H1 (cell line): ENCODE measurements at regions not wholly inside any gene's neighbourhood (a gene's known extent, or its start where the extent isn't known, plus 50 kb on each side); places are given as distances from the start of the nearest gene placed in this dataset.

Source experiments
- CTCF ChIA-PET: fragments of 300-600 bp; sonication (Branson Sonifier 250); formaldehyde crosslinking; loops from one replicate; lab custom pipeline; 2021; ENCODE audit not compliant: partially characterized antibody; lab: Charles Lee
- POLR2A ChIA-PET: fragments of 300-600 bp; sonication (Branson Sonifier 250); formaldehyde crosslinking; loops from one replicate; lab custom pipeline; 2021; ENCODE audit warnings: inconsistent platforms; ENCODE audit not compliant: partially characterized antibody; lab: Charles Lee
- DNase-seq, 2 experiments: peaks; one replicate each; pipeline versions ENCODE4 v3.0.0 to v3.0.0-alpha.2; 2010 to 2022; ENCODE audit warnings: low spot score in 2 of 2, low read depth in 1 of 2, mixed read lengths in 1 of 2
- FAIRE-seq: peaks from 2 replicates; lab custom pipeline; 2011; peaks lifted over from hg19 to GRCh38; lab: Jason Lieb, UNC
- H2AFZ ChIP-seq: 2 replicates; pipeline ENCODE4 v1.8.1; 2012; ENCODE audit warnings: low read length, inconsistent platforms
- H2AK5ac ChIP-seq: 2 replicates; pipeline ENCODE4 v1.6.1; 2013; ENCODE audit warnings: low read depth, low read length
- H2BK120ac ChIP-seq: replicated peaks from 2 replicates; pipeline ENCODE3; 2013; ENCODE audit warnings: low read depth, low read length, inconsistent platforms
- H2BK12ac ChIP-seq: 2 replicates; pipeline ENCODE4 v1.6.1; 2013; ENCODE audit warnings: low read depth, low read length
- H2BK15ac ChIP-seq: 2 replicates; pipeline ENCODE4 v1.6.1; 2013; ENCODE audit warnings: low read length
- H2BK20ac ChIP-seq: 2 replicates; pipeline ENCODE4 v1.6.1; 2013; ENCODE audit warnings: low read length
- H2BK5ac ChIP-seq: 2 replicates; pipeline ENCODE4 v1.6.1; 2013; ENCODE audit warnings: low read depth, low read length
- H3K14ac ChIP-seq: 2 replicates; pipeline ENCODE4 v1.6.1; 2013; ENCODE audit warnings: inconsistent platforms; ENCODE audit not compliant: insufficient read length
- H3K18ac ChIP-seq: 2 replicates; pipeline ENCODE4 v1.6.1; 2013; ENCODE audit warnings: low read length; ENCODE audit errors: extremely low read depth
- H3K23ac ChIP-seq: 2 replicates; pipeline ENCODE4 v1.6.1; 2013; ENCODE audit warnings: inconsistent platforms; ENCODE audit not compliant: insufficient read length
- H3K23me2 ChIP-seq: 2 replicates; pipeline ENCODE4 v1.6.1; 2013; ENCODE audit warnings: low read depth, low read length
- H3K27ac ChIP-seq: 2 replicates; pipeline ENCODE4 v1.6.1; 2011; ENCODE audit warnings: low read depth, low read length, inconsistent platforms
- H3K27me3 ChIP-seq, 4 experiments: replicated peaks in 1 of 4; 1 replicate in 1 of 4; 2 replicates in 3 of 4; pipeline versions ENCODE4 v1.6.1 to v1.8.1; 2011 to 2013; ENCODE audit warnings: low read length in 3 of 4, mild to moderate bottlenecking in 3 of 4, inconsistent platforms in 2 of 4, mixed read lengths in 2 of 4, moderate library complexity in 1 of 4; ENCODE audit not compliant: control insufficient read depth in 3 of 4, insufficient read depth in 3 of 4; ENCODE audit errors: extremely low read depth in 1 of 4
- H3K36me3 ChIP-seq, 4 experiments: 2 replicates each; pipeline versions ENCODE4 v1.6.1 to v1.8.1; 2011 to 2013; ENCODE audit warnings: mild to moderate bottlenecking in 4 of 4, low read length in 3 of 4, moderate library complexity in 2 of 4, control low read depth in 1 of 4, inconsistent platforms in 1 of 4; ENCODE audit not compliant: insufficient read depth in 4 of 4, control insufficient read depth in 2 of 4
- H3K4ac ChIP-seq: replicated peaks from 2 replicates; pipeline ENCODE3; 2013; ENCODE audit warnings: low read length, low read depth, mixed read lengths, inconsistent platforms; ENCODE audit not compliant: insufficient read length
- H3K4me1 ChIP-seq, 4 experiments: replicated peaks in 1 of 4; 1 replicate in 1 of 4; 2 replicates in 3 of 4; pipeline versions ENCODE4 v1.6.1 to v1.8.1; 2011 to 2013; ENCODE audit warnings: low read length in 3 of 4, inconsistent platforms in 2 of 4, mixed read lengths in 1 of 4; ENCODE audit not compliant: insufficient read depth in 4 of 4, control insufficient read depth in 3 of 4
- H3K4me2 ChIP-seq, 2 experiments: 2 replicates each; pipeline versions ENCODE4 v1.6.1 to v1.8.1; 2011 to 2013; ENCODE audit warnings: low read depth in 2 of 2, low read length in 2 of 2, control low read depth in 1 of 2, inconsistent platforms in 1 of 2, mild to moderate bottlenecking in 1 of 2; ENCODE audit not compliant: insufficient read depth in 1 of 2
- H3K4me3 ChIP-seq, 4 experiments: fragments of 200-600, 300-600 bp in 1 of 4; sonication (generic), shearing (Covaris generic), sonication (Bioruptor Twin) in 1 of 4; 2 replicates each; pipeline versions ENCODE4 v1.5.1 to v1.8.1; 2011 to 2016; ENCODE audit warnings: low read length in 4 of 4, low read depth in 3 of 4, control low read depth in 2 of 4, inconsistent platforms in 2 of 4, mild to moderate bottlenecking in 2 of 4, mixed read lengths in 1 of 4, moderate library complexity in 1 of 4; ENCODE audit not compliant: insufficient read depth in 2 of 4; ENCODE audit errors: extremely low read depth in 1 of 4
- H3K56ac ChIP-seq: replicated peaks from 2 replicates; pipeline ENCODE3; 2013; ENCODE audit warnings: low read depth, mild to moderate bottlenecking, mixed read lengths, low read length, inconsistent platforms; ENCODE audit not compliant: insufficient read length
- H3K79me1 ChIP-seq: 2 replicates; pipeline ENCODE4 v1.6.1; 2013; ENCODE audit warnings: low read depth, low read length, control low read depth
- H3K79me2 ChIP-seq, 2 experiments: 2 replicates each; pipeline versions ENCODE4 v1.6.1 to v1.8.1; 2012 to 2013; ENCODE audit warnings: low read length in 2 of 2, mild to moderate bottlenecking in 2 of 2, inconsistent platforms in 1 of 2; ENCODE audit not compliant: insufficient read depth in 2 of 2, control insufficient read depth in 1 of 2
- H3K9ac ChIP-seq, 4 experiments: replicated peaks in 1 of 4; 1 replicate in 1 of 4; 2 replicates in 3 of 4; pipeline versions ENCODE4 v1.6.1 to v1.8.1; 2011 to 2013; ENCODE audit warnings: low read depth in 3 of 4, low read length in 3 of 4, control low read depth in 2 of 4, mild to moderate bottlenecking in 2 of 4, moderate library complexity in 2 of 4, inconsistent platforms in 1 of 4; ENCODE audit errors: extremely low read depth in 1 of 4
- H3K9me3 ChIP-seq, 2 experiments: 2 replicates each; pipeline versions ENCODE4 v1.6.1 to v1.8.1; 2012 to 2013; ENCODE audit warnings: mild to moderate bottlenecking in 2 of 2, moderate library complexity in 2 of 2, control low read depth in 1 of 2, inconsistent platforms in 1 of 2, low read depth in 1 of 2, low read length in 1 of 2, mixed read lengths in 1 of 2; ENCODE audit not compliant: insufficient read depth in 2 of 2
- H4K20me1 ChIP-seq, 2 experiments: replicated peaks in 1 of 2; 2 replicates each; pipeline versions ENCODE3 to v1.8.1; 2011 to 2013; ENCODE audit warnings: inconsistent platforms in 2 of 2, low read length in 2 of 2, mild to moderate bottlenecking in 1 of 2; ENCODE audit not compliant: insufficient read depth in 2 of 2, control insufficient read depth in 1 of 2
- H4K5ac ChIP-seq: 2 replicates; pipeline ENCODE4 v1.6.1; 2013; ENCODE audit warnings: low read length, low read depth, mixed read lengths, inconsistent platforms; ENCODE audit not compliant: insufficient read length
- H4K8ac ChIP-seq: 2 replicates; pipeline ENCODE4 v1.8.0; 2013; ENCODE audit warnings: mild to moderate bottlenecking, moderate library complexity, low read length, inconsistent platforms; ENCODE audit not compliant: insufficient read depth; ENCODE audit errors: extremely low read depth
- H4K91ac ChIP-seq: replicated peaks from 2 replicates; pipeline ENCODE3; 2013; ENCODE audit warnings: low read length, mixed read lengths, inconsistent platforms; ENCODE audit not compliant: insufficient read length
- CBX5 ChIP-seq: fragments of 300-800, 300-1000 bp; sonication (generic); IDR thresholded peaks from 2 replicates; pipeline ENCODE4 v1.7.1; 2016; ENCODE audit warnings: antibody characterized with exemption, low read length, low read depth
- CHD1 ChIP-seq: IDR thresholded peaks from 2 replicates; pipeline ENCODE4 v1.6.1; 2012; ENCODE audit warnings: low read depth, low read length, improper control_type of control experiment
- CTCF ChIP-seq, 3 experiments: IDR thresholded peaks; 1 replicate in 2 of 3; 2 replicates in 1 of 3; pipeline versions ENCODE4 v1.5.1 to v1.6.1; 2011; ENCODE audit warnings: low read length in 3 of 3, mild to moderate bottlenecking in 3 of 3, inconsistent platforms in 2 of 3, low read depth in 1 of 3, moderate library complexity in 1 of 3; ENCODE audit not compliant: insufficient read depth in 1 of 3; ENCODE audit errors: control extremely low read depth in 1 of 3
- GTF2F1 ChIP-seq: IDR thresholded peaks from 2 replicates; pipeline ENCODE4 v1.6.1; 2012; ENCODE audit warnings: low read depth, low read length, improper control_type of control experiment, borderline replicate concordance
- HDAC2 ChIP-seq, 2 experiments: fragments of 300-600 bp in 1 of 2; sonication (generic) in 1 of 2; IDR thresholded peaks; 2 replicates each; pipeline ENCODE4 v1.6.1; 2011 to 2012; ENCODE audit warnings: low read depth in 2 of 2, low read length in 2 of 2, mild to moderate bottlenecking in 2 of 2, moderate library complexity in 2 of 2, borderline replicate concordance in 1 of 2, inconsistent platforms in 1 of 2
- POU5F1 ChIP-seq: IDR thresholded peaks from 2 replicates; pipeline ENCODE4 v1.6.1; 2011; ENCODE audit warnings: low read depth, mild to moderate bottlenecking, low read length, moderate library complexity
- SAP30 ChIP-seq: fragments of 300-600 bp; sonication (generic); IDR thresholded peaks from 2 replicates; pipeline ENCODE4 v1.7.1; 2012; ENCODE audit warnings: low read length, moderate library complexity, mild to moderate bottlenecking, inconsistent platforms; ENCODE audit not compliant: insufficient read depth, insufficient replicate concordance
- SIN3A ChIP-seq, 2 experiments: IDR thresholded peaks in 1 of 2; conservative IDR thresholded peaks in 1 of 2; 2 replicates each; pipeline ENCODE4 v1.6.1; 2011 to 2012; ENCODE audit warnings: low read length in 2 of 2, improper control_type of control experiment in 1 of 2, low read depth in 1 of 2, mild to moderate bottlenecking in 1 of 2
- SP2 ChIP-seq: IDR thresholded peaks from 2 replicates; pipeline ENCODE4 v1.6.1; 2012; ENCODE audit warnings: mild to moderate bottlenecking, low read length, inconsistent platforms
- SP4 ChIP-seq: IDR thresholded peaks from 2 replicates; pipeline ENCODE4 v1.6.1; 2012; ENCODE audit warnings: low read length, inconsistent platforms
- YY1 ChIP-seq: IDR thresholded peaks from 2 replicates; pipeline ENCODE4 v1.6.1; 2011; ENCODE audit warnings: low read depth, mild to moderate bottlenecking, low read length
- WGBS, 2 experiments: shearing (Covaris generic) in 1 of 2; methylation state at CpG; one replicate each; pipeline versions ENCODE4 v1.1.6 to v1.1.7; 2013 to 2015; ENCODE audit warnings: low lambda C conversion rate in 2 of 2, mixed read lengths in 2 of 2, inconsistent platforms in 1 of 2, low coverage in 1 of 2, missing lambda C conversion rate in 1 of 2; ENCODE audit not compliant: insufficient replicate concordance in 2 of 2, insufficient coverage in 1 of 2, insufficient read length in 1 of 2; ENCODE audit errors: extremely low coverage in 1 of 2, missing lambda C conversion rate in 1 of 2; 5-methylcytosine and 5-hydroxymethylcytosine counted together

- no peaks in the 10 kb centered on the region for H3K27me3 ChIP-seq
- no peaks in the 10 kb centered on the region for H3K79me1 ChIP-seq
- no peak overlapping the region for H3K18ac ChIP-seq
- no peak overlapping the region for H2BK12ac ChIP-seq
- H3K4ac ChIP-seq = no peak overlapping the region
- no peak overlapping the region for H2BK20ac ChIP-seq
- H4K5ac ChIP-seq = no peak overlapping the region
- no peak overlapping the region for H2AK5ac ChIP-seq
- POLR2A ChIA-PET = no interaction called here
- CTCF ChIA-PET = no interaction called here
- no peak overlapping the region for H3K4me3 ChIP-seq
- H3K4me2 ChIP-seq = no peak overlapping the region
- H3K79me2 ChIP-seq = no peaks in the 10 kb centered on the region
- no peak overlapping the region for H4K8ac ChIP-seq
- H4K91ac ChIP-seq = no peak overlapping the region
- no peak overlapping the region for H2BK120ac ChIP-seq
- no peaks in the 10 kb centered on the region for H3K23me2 ChIP-seq
- no peak overlapping the region for H2BK15ac ChIP-seq
- DNase-seq = no peak
- no peak overlapping the region for H2AFZ ChIP-seq
- H2BK5ac ChIP-seq = no peak overlapping the region
- H3K14ac ChIP-seq = no peak overlapping the region
- no peak overlapping the region for H3K9ac ChIP-seq
- no peaks in the 10 kb centered on the region for H3K4me1 ChIP-seq
- H3K27ac ChIP-seq = no peak overlapping the region
- WGBS, 2 experiments = 70% methylated on average over 3 of the region's 3 CpGs; no CpG with 5 or more reads in 1 of the 2 experiments
- H4K20me1 ChIP-seq = no peaks in the 10 kb centered on the region
- no peaks in the 10 kb centered on the region for H3K9me3 ChIP-seq
- no peak overlapping the region for H3K56ac ChIP-seq
- H3K23ac ChIP-seq = no peak overlapping the region
- no peaks in the 10 kb centered on the region for H3K36me3 ChIP-seq
- no peak for FAIRE-seq
- no peak for TF ChIP-seq CBX5
- no peak for TF ChIP-seq HDAC2 (IDR thresholded peaks at IDR 0.05; ENCODE audit: borderline replicate concordance in 1 of 2, low read depth in 2 of 2, low read length in 2 of 2)
- no peak for TF ChIP-seq YY1
- no peak for TF ChIP-seq SAP30
- TF ChIP-seq SP2 = no peak
- TF ChIP-seq CTCF (IDR thresholded peaks at IDR 0.05; ENCODE audit: control extremely low read depth in 1 of 3, insufficient read depth in 1 of 3, low read depth in 1 of 3, low read length in 3 of 3) = no peak
- TF ChIP-seq CHD1 = no peak
- no peak for TF ChIP-seq POU5F1
- TF ChIP-seq SIN3A (conservative IDR thresholded peaks at IDR 0.05 in 1 of 2, IDR thresholded peaks at IDR 0.05 in 1 of 2; ENCODE audit: low read depth in 1 of 2, low read length in 2 of 2) = no peak
- no peak for TF ChIP-seq GTF2F1
- TF ChIP-seq SP4 = no peak
These were observed 51.9 kb upstream of the SLC6A14 start for GRCh38 chrX:116384406-116384954.
